ENCODE measurements at regions not wholly inside any gene's neighbourhood (a gene's known extent, or its start where the extent isn't known, plus 50 kb on each side); places are given as distances from the start of the nearest gene placed in this dataset.

DNA sequence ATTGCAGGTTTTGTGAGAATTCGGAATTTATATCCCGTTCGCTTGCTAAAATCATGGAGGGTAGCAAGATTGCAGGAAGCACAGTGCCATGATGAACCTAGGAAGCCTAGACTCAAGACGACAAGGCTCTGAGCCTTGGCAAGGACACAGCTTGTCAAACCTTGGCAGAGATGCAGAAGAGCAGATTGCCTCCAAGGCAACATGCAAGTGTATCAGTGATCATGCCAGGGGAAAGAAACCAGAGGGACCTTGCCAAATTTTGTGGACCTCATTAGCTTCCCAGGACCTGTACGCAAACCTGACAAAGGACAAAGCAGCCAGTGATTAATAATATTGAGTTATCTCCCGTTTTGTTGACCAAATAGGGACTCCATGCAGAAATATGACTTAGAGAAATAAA is 159.7 kb downstream of the GOLIM4 start:
- no peaks in the 10 kb centered on the region for H3K79me2 ChIP-seq (ENCODE audit: control insufficient read depth, insufficient read depth, low read length)
- dilution Hi-C loops (cut with MboI; ENCODE audit: extremely low pct_ligation_motif_present, low sequenced_read_pairs), result no loop called here
- no peaks in the 10 kb centered on the region for H3K9me3 ChIP-seq (ENCODE audit: control insufficient read depth, low read depth, low read length)
- no peak overlapping the region for H2AFZ ChIP-seq (ENCODE audit: control insufficient read depth, low read length)
- H3K27me3 ChIP-seq (ENCODE audit: control insufficient read depth, extremely low read depth, insufficient read depth, low read length), result no peaks in the 10 kb centered on the region
- FAIRE-seq (no peak), DNase-seq (ENCODE audit: low read depth, low spot score) (no peak)
- no peaks in the 10 kb centered on the region for H3K9me1 ChIP-seq (ENCODE audit: control insufficient read depth, extremely low read depth, insufficient read depth, low read length)
- no peaks in the 10 kb centered on the region for H3K36me3 ChIP-seq (ENCODE audit: control insufficient read depth in 2 of 2, extremely low read depth in 1 of 2, insufficient read depth in 2 of 2, low read length in 2 of 2)
- H3K4me2 ChIP-seq (ENCODE audit: control insufficient read depth, extremely low read depth, insufficient read depth, low read depth, low read length), result no peak overlapping the region
- H3K4me3 ChIP-seq (ENCODE audit: control insufficient read depth in 2 of 3, extremely low read depth in 1 of 3, insufficient read depth in 2 of 3, low read depth in 1 of 3, low read length in 3 of 3), result no peak overlapping the region
- no peaks in the 10 kb centered on the region for H4K20me1 ChIP-seq (ENCODE audit: control insufficient read depth, extremely low read depth, insufficient read depth, low read length)
- peaks cover 8% of the 10 kb centered on the region for H3K4me1 ChIP-seq (ENCODE audit: control insufficient read depth, extremely low read depth, insufficient read depth, low read length)
- no peak overlapping the region for H3K27ac ChIP-seq (ENCODE audit: control insufficient read depth, insufficient read depth, low read length)
- no peak overlapping the region for H3K9ac ChIP-seq (ENCODE audit: control insufficient read depth, extremely low read depth, insufficient read depth, low read length)
- TF ChIP-seq EZH2 (IDR thresholded peaks at IDR 0.05; ENCODE audit: low read length), result no peak
- TF ChIP-seq, protein P1, sequence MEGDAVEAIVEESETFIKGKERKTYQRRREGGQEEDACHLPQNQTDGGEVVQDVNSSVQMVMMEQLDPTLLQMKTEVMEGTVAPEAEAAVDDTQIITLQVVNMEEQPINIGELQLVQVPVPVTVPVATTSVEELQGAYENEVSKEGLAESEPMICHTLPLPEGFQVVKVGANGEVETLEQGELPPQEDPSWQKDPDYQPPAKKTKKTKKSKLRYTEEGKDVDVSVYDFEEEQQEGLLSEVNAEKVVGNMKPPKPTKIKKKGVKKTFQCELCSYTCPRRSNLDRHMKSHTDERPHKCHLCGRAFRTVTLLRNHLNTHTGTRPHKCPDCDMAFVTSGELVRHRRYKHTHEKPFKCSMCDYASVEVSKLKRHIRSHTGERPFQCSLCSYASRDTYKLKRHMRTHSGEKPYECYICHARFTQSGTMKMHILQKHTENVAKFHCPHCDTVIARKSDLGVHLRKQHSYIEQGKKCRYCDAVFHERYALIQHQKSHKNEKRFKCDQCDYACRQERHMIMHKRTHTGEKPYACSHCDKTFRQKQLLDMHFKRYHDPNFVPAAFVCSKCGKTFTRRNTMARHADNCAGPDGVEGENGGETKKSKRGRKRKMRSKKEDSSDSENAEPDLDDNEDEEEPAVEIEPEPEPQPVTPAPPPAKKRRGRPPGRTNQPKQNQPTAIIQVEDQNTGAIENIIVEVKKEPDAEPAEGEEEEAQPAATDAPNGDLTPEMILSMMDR (optimal IDR thresholded peaks at IDR 0.05 in 1 of 3, IDR thresholded peaks at IDR 0.05 in 1 of 3, conservative IDR thresholded peaks at IDR 0.05 in 1 of 3; ENCODE audit: extremely low read depth in 1 of 3, insufficient read depth in 2 of 3, low read length in 3 of 3), result no peak

DNA sequence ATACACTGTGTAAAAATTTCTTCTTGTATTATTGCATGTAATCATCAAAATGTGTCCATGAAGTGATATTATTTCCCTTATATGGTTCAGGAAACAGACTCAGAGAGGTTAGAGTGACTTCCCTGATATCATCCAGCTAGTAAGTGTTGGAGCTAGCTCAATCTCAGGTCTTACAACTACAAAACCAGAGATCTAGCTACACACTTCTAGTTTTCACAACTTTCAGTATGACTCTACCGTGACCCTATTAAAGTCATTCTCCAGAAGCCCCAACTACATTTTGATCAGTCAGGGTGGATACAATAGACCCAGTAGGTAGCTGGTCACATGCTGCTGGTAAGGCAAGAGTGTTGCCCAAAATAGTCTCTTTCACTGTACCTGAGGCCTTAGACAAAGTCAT is 165.3 kb downstream of the GOLIM4 start:
- FAIRE-seq (no peak), DNase-seq (ENCODE audit: low read depth, low spot score) (no peak)
- no peaks in the 10 kb centered on the region for H3K9me1 ChIP-seq (ENCODE audit: control insufficient read depth, extremely low read depth, insufficient read depth, low read length)
- H3K27me3 ChIP-seq (ENCODE audit: control insufficient read depth, extremely low read depth, insufficient read depth, low read length), result no peaks in the 10 kb centered on the region
- H3K79me2 ChIP-seq (ENCODE audit: control insufficient read depth, insufficient read depth, low read length), result no peaks in the 10 kb centered on the region
- H3K4me1 ChIP-seq (ENCODE audit: control insufficient read depth, extremely low read depth, insufficient read depth, low read length), result no peaks in the 10 kb centered on the region
- no peak overlapping the region for H3K4me3 ChIP-seq (ENCODE audit: control insufficient read depth in 2 of 3, extremely low read depth in 1 of 3, insufficient read depth in 2 of 3, low read depth in 1 of 3, low read length in 3 of 3)
- H2AFZ ChIP-seq (ENCODE audit: control insufficient read depth, low read length), result no peak overlapping the region
- H3K4me2 ChIP-seq (ENCODE audit: control insufficient read depth, extremely low read depth, insufficient read depth, low read depth, low read length), result no peak overlapping the region
- no peak overlapping the region for H3K27ac ChIP-seq (ENCODE audit: control insufficient read depth, insufficient read depth, low read length)
- no peaks in the 10 kb centered on the region for H3K36me3 ChIP-seq (ENCODE audit: control insufficient read depth in 2 of 2, extremely low read depth in 1 of 2, insufficient read depth in 2 of 2, low read length in 2 of 2)
- no peak overlapping the region for H3K9ac ChIP-seq (ENCODE audit: control insufficient read depth, extremely low read depth, insufficient read depth, low read length)
- H4K20me1 ChIP-seq (ENCODE audit: control insufficient read depth, extremely low read depth, insufficient read depth, low read length), result no peaks in the 10 kb centered on the region
- dilution Hi-C loops (cut with MboI; ENCODE audit: extremely low pct_ligation_motif_present, low sequenced_read_pairs), result no loop called here
- H3K9me3 ChIP-seq (ENCODE audit: control insufficient read depth, low read depth, low read length), result no peaks in the 10 kb centered on the region
- TF ChIP-seq, protein P1 (optimal IDR thresholded peaks at IDR 0.05 in 1 of 3, IDR thresholded peaks at IDR 0.05 in 1 of 3, conservative IDR thresholded peaks at IDR 0.05 in 1 of 3; ENCODE audit: extremely low read depth in 1 of 3, insufficient read depth in 2 of 3, low read length in 3 of 3), result no peak
- no peak for TF ChIP-seq EZH2 (IDR thresholded peaks at IDR 0.05; ENCODE audit: low read length)
